Gastrocnemius medialis (tissue), 4 donors: ENCODE measurements at regions not wholly inside any gene's neighbourhood (a gene's known extent, or its start where the extent isn't known, plus 50 kb on each side); places are given as distances from the start of the nearest gene placed in this dataset.

Experiments used
- ATAC-seq, 2 donors: fragments of 150-250 bp; one replicate each; pipeline ENCODE4 v1.9.1; 2016
- DNase-seq, 2 donors: peaks; one replicate each; pipeline ENCODE4 v3.0.0-alpha.2; 2019
- H3K27ac ChIP-seq, 4 donors: fragments of 200-600 bp; sonication (generic); 1 replicate in 1 of 4; 2 replicates in 3 of 4; pipeline ENCODE4 v1.5.1; 2016 to 2018; ENCODE audit warnings: mild to moderate bottlenecking in 2 of 4, moderate library complexity in 1 of 4
- H3K27me3 ChIP-seq, 3 donors: fragments of 200-600 bp; sonication (generic) in 2 of 3; 1 replicate in 1 of 3; 2 replicates in 2 of 3; pipeline versions ENCODE4 v1.5.1 to v1.6.0; 2016 to 2019; ENCODE audit warnings: mild to moderate bottlenecking in 1 of 3, moderate library complexity in 1 of 3
- H3K36me3 ChIP-seq, 2 donors: fragments of 200-600 bp; sonication (generic) in 1 of 2; one replicate each; pipeline ENCODE4 v1.5.1; 2017 to 2018
- H3K4me1 ChIP-seq, 2 donors: fragments of 200-600 bp; sonication (generic) in 1 of 2; one replicate each; pipeline ENCODE4 v1.5.1; 2016 to 2017; ENCODE audit warnings: mild to moderate bottlenecking in 2 of 2
- H3K4me3 ChIP-seq, 4 donors: fragments of 200-600 bp; sonication (generic) in 3 of 4; 1 replicate in 1 of 4; 2 replicates in 3 of 4; pipeline ENCODE4 v1.5.1; 2016 to 2019; ENCODE audit warnings: mild to moderate bottlenecking in 2 of 4
- H3K9me3 ChIP-seq, 3 donors: fragments of 200-600 bp; sonication (generic) in 2 of 3; 1 replicate in 1 of 3; 2 replicates in 2 of 3; pipeline ENCODE4 v1.5.1; 2016 to 2019
- POLR2A ChIP-seq, 2 donors: fragments of 450-650 bp; IDR thresholded peaks; one replicate each; pipeline ENCODE4 v1.6.1; 2017; ENCODE audit warnings: antibody characterized with exemption in 2 of 2, mild to moderate bottlenecking in 2 of 2, moderate library complexity in 2 of 2
- in situ Hi-C, 4 donors: fragments of 200-750 bp; cut with MboI; loops; one replicate each; pipeline versions ENCODE4 v1.15.0 to v1.8.0; 2017; ENCODE audit warnings: low sequenced_read_pairs in 4 of 4
- intact Hi-C: fragments of 100-400 bp; cut with DNase I; formaldehyde crosslinking; loops from one replicate; pipeline ENCODE4 v1.15.1; 2023; ENCODE audit warnings: low total_unique reads
- TF ChIP-seq, protein P1 (sequence below), 5 experiments: fragments of 450-650 bp in 3 of 5; fragments of 200-600 bp in 2 of 5; sonication (generic) in 2 of 5; IDR thresholded peaks in 4 of 5; conservative IDR thresholded peaks in 1 of 5; 1 replicate in 4 of 5; 2 replicates in 1 of 5; pipeline ENCODE4 v1.5.1; 2016 to 2019; ENCODE audit warnings: antibody characterized with exemption in 5 of 5, mild to moderate bottlenecking in 3 of 5, moderate library complexity in 3 of 5

DNA sequence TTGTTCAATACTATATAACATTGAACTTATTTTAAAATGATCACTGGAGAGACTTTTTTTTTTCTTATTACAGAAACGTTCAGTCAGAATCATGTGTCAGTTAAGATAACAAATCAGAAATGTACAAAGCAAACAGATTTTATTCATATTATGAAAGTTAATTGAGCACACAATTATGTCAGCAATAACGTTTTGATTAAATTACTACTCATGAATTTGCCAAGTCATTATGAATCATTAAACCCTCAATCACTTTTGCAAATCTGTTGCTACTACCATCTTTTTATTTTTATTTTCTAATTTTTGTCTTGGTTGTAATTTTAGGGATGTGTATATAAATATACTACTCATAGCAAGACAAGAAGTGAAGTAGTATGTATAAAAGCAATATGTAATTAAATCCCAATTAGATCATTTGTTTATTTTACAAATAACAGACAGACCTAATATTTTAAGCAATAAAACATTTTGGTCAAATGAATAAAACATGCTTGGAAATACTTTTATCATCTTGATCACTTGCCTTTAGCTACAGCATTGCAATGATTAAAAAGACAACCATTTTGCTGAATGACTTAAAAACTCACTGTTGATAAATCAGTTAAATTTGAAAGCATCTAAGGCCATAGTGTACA is 893.4 kb upstream of the MIR17HG start:
- ATAC-seq (no peak), DNase-seq (no peak)
- Histone ChIP-seq H3K4me1 (no peaks in the 10 kb centered on the region), H3K9me3 (no peaks in the 10 kb centered on the region), H3K36me3 (no peaks in the 10 kb centered on the region), H3K4me3 (no peak overlapping the region), H3K27me3 (no peaks in the 10 kb centered on the region), H3K27ac (no peak overlapping the region)
- in situ Hi-C loops (no loop called here), intact Hi-C loops (no loop called here)
- TF ChIP-seq POLR2A (IDR thresholded peaks at IDR 0.05): no peak
- TF ChIP-seq, protein P1, sequence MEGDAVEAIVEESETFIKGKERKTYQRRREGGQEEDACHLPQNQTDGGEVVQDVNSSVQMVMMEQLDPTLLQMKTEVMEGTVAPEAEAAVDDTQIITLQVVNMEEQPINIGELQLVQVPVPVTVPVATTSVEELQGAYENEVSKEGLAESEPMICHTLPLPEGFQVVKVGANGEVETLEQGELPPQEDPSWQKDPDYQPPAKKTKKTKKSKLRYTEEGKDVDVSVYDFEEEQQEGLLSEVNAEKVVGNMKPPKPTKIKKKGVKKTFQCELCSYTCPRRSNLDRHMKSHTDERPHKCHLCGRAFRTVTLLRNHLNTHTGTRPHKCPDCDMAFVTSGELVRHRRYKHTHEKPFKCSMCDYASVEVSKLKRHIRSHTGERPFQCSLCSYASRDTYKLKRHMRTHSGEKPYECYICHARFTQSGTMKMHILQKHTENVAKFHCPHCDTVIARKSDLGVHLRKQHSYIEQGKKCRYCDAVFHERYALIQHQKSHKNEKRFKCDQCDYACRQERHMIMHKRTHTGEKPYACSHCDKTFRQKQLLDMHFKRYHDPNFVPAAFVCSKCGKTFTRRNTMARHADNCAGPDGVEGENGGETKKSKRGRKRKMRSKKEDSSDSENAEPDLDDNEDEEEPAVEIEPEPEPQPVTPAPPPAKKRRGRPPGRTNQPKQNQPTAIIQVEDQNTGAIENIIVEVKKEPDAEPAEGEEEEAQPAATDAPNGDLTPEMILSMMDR (IDR thresholded peaks at IDR 0.05 in 4 of 5, conservative IDR thresholded peaks at IDR 0.05 in 1 of 5): no peak

DNA sequence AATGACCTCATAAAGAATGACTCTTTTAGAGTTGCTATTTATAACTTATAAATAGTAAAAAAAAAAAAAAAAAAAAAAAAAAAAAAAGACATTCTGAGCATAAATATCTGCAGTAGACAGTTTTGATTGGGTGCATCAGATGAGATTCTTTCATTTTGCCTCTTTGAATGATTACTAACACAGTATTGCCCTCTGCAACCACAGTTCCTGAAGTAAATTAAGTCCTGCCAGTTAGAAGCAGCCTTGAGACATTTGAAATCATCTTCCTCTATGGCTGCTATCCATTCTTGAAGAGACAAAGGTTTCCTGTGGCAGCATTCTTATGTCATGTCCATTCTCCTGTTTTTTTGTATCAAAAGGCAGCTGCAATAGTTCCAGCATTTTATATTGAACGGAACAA is 892.4 kb upstream of the MIR17HG start:
- no peak overlapping the region for H3K27ac ChIP-seq
- H3K4me1 ChIP-seq: no peaks in the 10 kb centered on the region
- TF ChIP-seq POLR2A (IDR thresholded peaks at IDR 0.05): no peak
- TF ChIP-seq, protein P1 (IDR thresholded peaks at IDR 0.05 in 4 of 5, conservative IDR thresholded peaks at IDR 0.05 in 1 of 5): no peak
- no peaks in the 10 kb centered on the region for H3K36me3 ChIP-seq
- in situ Hi-C loops: no loop called here
- no peak for DNase-seq
- intact Hi-C loops: no loop called here
- H3K4me3 ChIP-seq: no peak overlapping the region
- no peaks in the 10 kb centered on the region for H3K27me3 ChIP-seq
- no peak for ATAC-seq
- H3K9me3 ChIP-seq: no peaks in the 10 kb centered on the region

DNA sequence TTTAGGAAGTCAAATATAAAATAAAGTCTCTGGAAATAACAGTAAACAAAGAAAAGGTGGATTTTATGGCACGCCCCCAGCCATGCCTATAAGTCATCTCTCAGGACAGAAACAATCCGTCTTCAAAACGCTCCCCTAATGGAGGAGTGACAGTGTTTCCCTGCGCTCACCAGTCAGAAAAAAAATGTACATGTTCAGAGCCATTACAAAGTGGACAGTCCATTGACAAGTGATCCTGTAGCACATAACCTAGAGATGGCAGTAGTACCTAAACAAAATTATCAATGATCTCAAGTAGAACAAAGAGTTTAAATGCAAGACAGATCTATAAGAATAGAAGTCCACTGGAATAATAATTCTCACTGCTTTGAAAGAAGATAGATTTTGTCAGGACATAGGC is 891.7 kb upstream of the MIR17HG start:
- intact Hi-C loops: no loop called here
- Histone ChIP-seq H3K4me1 (no peaks in the 10 kb centered on the region), H3K36me3 (no peaks in the 10 kb centered on the region), H3K9me3 (no peaks in the 10 kb centered on the region), H3K4me3 (no peak overlapping the region), H3K27ac (no peak overlapping the region), H3K27me3 (no peaks in the 10 kb centered on the region)
- TF ChIP-seq, protein P1 (IDR thresholded peaks at IDR 0.05 in 4 of 5, conservative IDR thresholded peaks at IDR 0.05 in 1 of 5): no peak
- no peak for TF ChIP-seq POLR2A (IDR thresholded peaks at IDR 0.05)
- ATAC-seq (no peak), DNase-seq (no peak)
- in situ Hi-C loops: no loop called here

DNA sequence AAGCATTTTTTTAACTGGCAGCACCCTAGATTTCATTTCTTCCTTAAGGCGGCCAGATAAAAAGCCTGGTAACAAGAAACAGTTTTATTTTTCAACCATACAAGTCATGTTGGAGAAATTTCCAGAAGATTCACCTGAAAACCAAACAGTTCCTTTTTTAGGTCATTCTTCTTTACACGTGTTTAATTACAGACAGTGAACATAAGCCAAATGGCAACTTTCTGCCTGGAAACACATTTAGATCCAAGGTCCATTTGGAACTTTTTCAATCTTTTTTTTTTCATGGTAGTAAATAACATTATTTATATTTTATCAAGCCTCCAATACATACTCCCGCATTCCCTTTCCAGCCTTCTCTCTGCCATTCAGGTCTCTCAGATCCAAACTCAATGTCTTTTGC is 886.1 kb upstream of the MIR17HG start:
- no peak for DNase-seq
- in situ Hi-C loops: no loop called here
- Histone ChIP-seq H3K4me3 (no peak overlapping the region), H3K36me3 (no peaks in the 10 kb centered on the region), H3K9me3 (no peaks in the 10 kb centered on the region), H3K27me3 (no peaks in the 10 kb centered on the region), H3K27ac (no peak overlapping the region), H3K4me1 (no peaks in the 10 kb centered on the region)
- TF ChIP-seq POLR2A (IDR thresholded peaks at IDR 0.05): no peak
- TF ChIP-seq, protein P1 (IDR thresholded peaks at IDR 0.05 in 4 of 5, conservative IDR thresholded peaks at IDR 0.05 in 1 of 5): no peak
- intact Hi-C loops: no loop called here
- no peak for ATAC-seq

DNA sequence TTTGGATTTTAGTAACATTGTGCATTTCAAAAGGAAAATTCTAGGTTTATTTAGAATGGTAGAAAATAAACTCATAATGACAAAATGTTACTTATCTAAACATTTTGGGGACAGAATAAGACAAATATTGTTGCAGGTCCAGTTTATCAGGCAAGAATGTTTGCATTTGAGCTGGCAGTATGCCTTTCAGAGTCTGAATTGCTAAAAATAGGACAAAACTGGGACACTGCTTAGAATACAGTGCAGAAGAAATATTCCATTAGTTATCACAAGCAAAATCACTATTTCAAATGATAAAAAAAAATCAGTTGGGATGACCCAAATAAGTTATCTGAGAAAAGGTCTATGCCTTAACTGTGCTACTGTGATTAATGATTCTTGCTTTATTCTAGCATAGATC is 870.3 kb upstream of the MIR17HG start:
- Histone ChIP-seq H3K9me3 (no peaks in the 10 kb centered on the region), H3K27me3 (no peaks in the 10 kb centered on the region), H3K4me1 (no peaks in the 10 kb centered on the region), H3K27ac (no peak overlapping the region), H3K4me3 (no peak overlapping the region), H3K36me3 (no peaks in the 10 kb centered on the region)
- in situ Hi-C loops: no loop called here
- intact Hi-C loops: no loop called here
- TF ChIP-seq, protein P1 (IDR thresholded peaks at IDR 0.05 in 4 of 5, conservative IDR thresholded peaks at IDR 0.05 in 1 of 5): no peak
- no peak for TF ChIP-seq POLR2A (IDR thresholded peaks at IDR 0.05)
- DNase-seq (no peak), ATAC-seq (no peak)
